GM23338 (cell line): ENCODE measurements at regions not wholly inside any gene's neighbourhood (a gene's known extent, or its start where the extent isn't known, plus 50 kb on each side); places are given as distances from the start of the nearest gene placed in this dataset.

Experiments
- ATAC-seq: fragments of 200-7000 bp; cut with Tn5 transposase; 3 replicates; pipeline ENCODE4 v1.9.1; 2020
- DNase-seq: peaks from one replicate; pipeline ENCODE4 v3.0.0-alpha.2; 2015; ENCODE audit warnings: low spot score
- H2AFZ ChIP-seq: fragments of 200-600 bp; sonication (generic); 2 replicates; pipeline ENCODE4 v1.8.0; 2016; ENCODE audit warnings: antibody characterized with exemption, mild to moderate bottlenecking, moderate library complexity
- H3F3A ChIP-seq: fragments of 200-600 bp; sonication (generic); replicated peaks from 2 replicates; pipeline ENCODE4 v1.8.0; 2017; ENCODE audit warnings: antibody characterized with exemption, mixed run types, low read depth
- H3K27ac ChIP-seq: fragments of 200-600 bp; sonication (generic); 2 replicates; pipeline ENCODE4 v1.6.1; 2016; ENCODE audit warnings: low read depth
- H3K27me3 ChIP-seq: fragments of 200-600 bp; sonication (generic); 2 replicates; pipeline ENCODE4 v1.8.0; 2016; ENCODE audit warnings: mild to moderate bottlenecking, mixed run types, moderate library complexity; ENCODE audit not compliant: insufficient read depth
- H3K36me3 ChIP-seq: fragments of 200-600 bp; sonication (generic); 2 replicates; pipeline ENCODE4 v1.8.0; 2016; ENCODE audit warnings: mild to moderate bottlenecking; ENCODE audit not compliant: insufficient read depth
- H3K4me1 ChIP-seq: fragments of 200-600 bp; sonication (generic); 2 replicates; pipeline ENCODE4 v1.8.0; 2016; ENCODE audit warnings: mild to moderate bottlenecking, moderate library complexity; ENCODE audit not compliant: insufficient read depth
- H3K4me2 ChIP-seq: fragments of 200-600 bp; sonication (generic); 2 replicates; pipeline ENCODE4 v1.7.1; 2017; ENCODE audit warnings: mixed run types
- H3K4me3 ChIP-seq: fragments of 200-600 bp; sonication (generic); 2 replicates; pipeline ENCODE4 v1.6.1; 2016; ENCODE audit warnings: mixed run types
- H3K79me2 ChIP-seq: fragments of 200-600 bp; sonication (generic); replicated peaks from 2 replicates; pipeline ENCODE4 v1.8.0; 2017; ENCODE audit warnings: mild to moderate bottlenecking; ENCODE audit not compliant: insufficient read depth
- H3K9me2 ChIP-seq: fragments of 200-600 bp; sonication (generic); 2 replicates; pipeline ENCODE4 v1.8.0; 2017; ENCODE audit not compliant: insufficient read depth
- H4K20me1 ChIP-seq: fragments of 200-600 bp; sonication (generic); replicated peaks from 2 replicates; pipeline ENCODE4 v1.8.0; 2017; ENCODE audit warnings: mild to moderate bottlenecking; ENCODE audit not compliant: insufficient read depth
- H3K27ac Mint-ChIP-seq: 2 replicates; pipeline ENCODE4 v1.8.0; 2020; ENCODE audit warnings: inconsistent platforms, mild to moderate bottlenecking, moderate library complexity, mixed read lengths
- H3K27me3 Mint-ChIP-seq: 3 replicates; pipeline ENCODE4 v1.8.0; 2022; ENCODE audit warnings: low read depth, mild to moderate bottlenecking, moderate library complexity, mixed read lengths, inconsistent platforms; ENCODE audit not compliant: insufficient read depth, poor library complexity
- H3K36me3 Mint-ChIP-seq: 3 replicates; pipeline ENCODE4 v1.8.0; 2021; ENCODE audit warnings: low read depth, mild to moderate bottlenecking, inconsistent platforms, moderate library complexity, mixed read lengths
- H3K4me1 Mint-ChIP-seq: 3 replicates; pipeline ENCODE4 v1.8.0; 2020; ENCODE audit warnings: mild to moderate bottlenecking, inconsistent platforms, mixed read lengths
- H3K4me3 Mint-ChIP-seq: 3 replicates; pipeline ENCODE4 v1.8.0; 2021; ENCODE audit warnings: moderate library complexity, mild to moderate bottlenecking, inconsistent platforms, mixed read lengths
- H3K9me3 Mint-ChIP-seq: 3 replicates; pipeline ENCODE4 v1.8.0; 2020; ENCODE audit warnings: moderate library complexity, mild to moderate bottlenecking, inconsistent platforms, mixed read lengths
- CTCF ChIP-seq, 2 experiments: fragments of 200-600 bp in 1 of 2; sonication (generic) in 1 of 2; conservative IDR thresholded peaks; 2 replicates each; pipeline versions ENCODE4 v1.5.1 to v1.6.1; 2016 to 2017; ENCODE audit warnings: antibody characterized with exemption in 2 of 2, low read depth in 2 of 2, mild to moderate bottlenecking in 2 of 2, moderate library complexity in 1 of 2
- ETS1 ChIP-seq: IDR thresholded peaks from 2 replicates; pipeline ENCODE4 v1.6.1; 2016; ENCODE audit warnings: antibody characterized with exemption
- EZH2 ChIP-seq: fragments of 200-600 bp; sonication (generic); IDR thresholded peaks from one replicate; pipeline ENCODE4 v1.8.0; 2017; ENCODE audit warnings: antibody characterized with exemption, mild to moderate bottlenecking, low read depth; ENCODE audit not compliant: unreplicated experiment
- JUNB ChIP-seq: IDR thresholded peaks from one replicate; pipeline ENCODE4 v1.6.1; 2016; ENCODE audit warnings: antibody characterized with exemption; ENCODE audit not compliant: unreplicated experiment
- POLR2AphosphoS5 ChIP-seq: IDR thresholded peaks from 2 replicates; pipeline ENCODE4 v1.6.1; 2016; ENCODE audit warnings: antibody characterized with exemption, low read depth
- STAT1 ChIP-seq: IDR thresholded peaks from one replicate; pipeline ENCODE4 v1.6.1; 2016; ENCODE audit warnings: antibody characterized with exemption; ENCODE audit not compliant: unreplicated experiment
- ZNF114 ChIP-seq: fragments of 250-450 bp; sonication (Bioruptor Pico); IDR thresholded peaks from 2 replicates; pipeline ENCODE4 v1.5.0; 2020; ENCODE audit warnings: mild to moderate bottlenecking, moderate library complexity
- ZNF462 ChIP-seq: fragments of 250-450 bp; sonication (Bioruptor Pico); IDR thresholded peaks from 2 replicates; pipeline ENCODE4 v1.5.0; 2020; ENCODE audit warnings: mild to moderate bottlenecking, moderate library complexity

GRCh38 chr1:215484171-215484939, 82.7 kb upstream of the KCTD3 start:
- Histone ChIP-seq H3K27me3 (no peaks in the 10 kb centered on the region), H2AFZ (peak overlapping the region; percentile 23; the same call in 1 of the 2 replicates), H3K79me2 (no peaks in the 10 kb centered on the region), H4K20me1 (no peaks in the 10 kb centered on the region), H3K9me2 (no peaks in the 10 kb centered on the region), H3K4me2 (no peak overlapping the region), H3K4me3 (no peak overlapping the region), H3K36me3 (no peaks in the 10 kb centered on the region), H3K27ac (no peak overlapping the region), H3F3A (no peaks in the 10 kb centered on the region), H3K4me1 (peaks cover 4% of the 10 kb centered on the region; the same call in 1 of the 2 replicates)
- no peak for TF ChIP-seq EZH2
- no peak for TF ChIP-seq CTCF (conservative IDR thresholded peaks at IDR 0.05; ENCODE audit: low read depth in 2 of 2)
- Mint-ChIP-seq H3K4me1 (peaks cover 7% of the 10 kb centered on the region; the same call in 2 of the 3 replicates), H3K36me3 (no peaks in the 10 kb centered on the region), H3K27ac (no peak overlapping the region), H3K4me3 (no peak overlapping the region), H3K9me3 (peaks cover 3% of the 10 kb centered on the region; the same call in 1 of the 3 replicates), H3K27me3 (no peaks in the 10 kb centered on the region)
- DNase-seq (peak; percentile 34), ATAC-seq (no peak)

GRCh38 chr1:215487466-215487865, 79.6 kb upstream of the KCTD3 start:
- Histone ChIP-seq H3K4me1 (peaks cover 8% of the 10 kb centered on the region; the same call in 1 of the 2 replicates), H3K79me2 (no peaks in the 10 kb centered on the region), H3K4me3 (no peak overlapping the region), H3K9me2 (peaks cover 3% of the 10 kb centered on the region; the same call in 1 of the 2 replicates), H3K4me2 (no peak overlapping the region), H4K20me1 (no peaks in the 10 kb centered on the region), H2AFZ (no peak overlapping the region), H3K36me3 (no peaks in the 10 kb centered on the region), H3K27ac (no peak overlapping the region), H3K27me3 (no peaks in the 10 kb centered on the region), H3F3A (no peaks in the 10 kb centered on the region)
- DNase-seq = no peak
- no peak for TF ChIP-seq ZNF462 (CRISPR knock-in tag)
- TF ChIP-seq JUNB = no peak
- no peak for TF ChIP-seq POLR2AphosphoS5
- no peak for TF ChIP-seq EZH2
- TF ChIP-seq ZNF114 (CRISPR knock-in tag) = no peak
- no peak for TF ChIP-seq ETS1
- no peak for TF ChIP-seq STAT1
- H3K9me3 Mint-ChIP-seq = peaks cover 12% of the 10 kb centered on the region
- no peak overlapping the region for H3K27ac Mint-ChIP-seq
- H3K4me1 Mint-ChIP-seq = peaks cover 9% of the 10 kb centered on the region; the same call in 2 of the 3 replicates
- H3K36me3 Mint-ChIP-seq = peaks cover 10% of the 10 kb centered on the region; the same call in 2 of the 3 replicates
- no peak for ATAC-seq
- no peak overlapping the region for H3K4me3 Mint-ChIP-seq
- no peaks in the 10 kb centered on the region for H3K27me3 Mint-ChIP-seq
